MM.1S (cell line): ENCODE measurements at regions not wholly inside any gene's neighbourhood (a gene's known extent, or its start where the extent isn't known, plus 50 kb on each side); places are given as distances from the start of the nearest gene placed in this dataset.

Experiments used
- EZH2 ChIP-seq: fragments of 300-600 bp; sonication (generic); optimal IDR thresholded peaks from 2 replicates; pipeline ENCODE3; 2017; ENCODE audit warnings: low read depth, mild to moderate bottlenecking, antibody characterized with exemption, low read length, mixed read lengths
- EZH2phosphoT487 ChIP-seq: fragments of 300-600 bp; sonication (generic); IDR thresholded peaks from 2 replicates; pipeline ENCODE4 v1.6.1; 2018; ENCODE audit warnings: antibody characterized with exemption, low read length
- TF ChIP-seq, protein P1 (sequence below): fragments of 300-600 bp; sonication (generic); IDR thresholded peaks from 2 replicates; pipeline ENCODE4 v1.5.1; 2016; ENCODE audit warnings: antibody characterized with exemption, low read length, mixed read lengths

DNA sequence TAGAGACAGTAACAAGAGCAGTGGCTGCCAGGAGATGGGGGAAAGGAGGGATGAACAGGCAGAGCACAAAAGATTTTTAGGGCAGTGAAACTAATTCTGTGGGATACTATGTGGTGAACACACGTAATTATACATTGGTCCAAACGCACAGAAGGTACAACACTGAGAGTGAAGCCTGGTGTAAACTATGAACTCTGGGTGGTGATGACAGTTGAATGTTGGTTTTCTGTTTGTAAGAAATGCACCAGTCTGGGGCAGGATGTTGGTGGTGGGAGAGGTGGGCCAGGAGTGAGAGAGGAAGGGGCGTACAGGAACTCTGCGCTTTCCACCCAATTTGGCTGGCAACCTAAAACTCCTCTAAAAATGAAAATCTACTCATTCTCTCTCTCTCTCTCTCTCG, 50.2 kb upstream of the TIAM1 start:
- TF ChIP-seq, protein P1, sequence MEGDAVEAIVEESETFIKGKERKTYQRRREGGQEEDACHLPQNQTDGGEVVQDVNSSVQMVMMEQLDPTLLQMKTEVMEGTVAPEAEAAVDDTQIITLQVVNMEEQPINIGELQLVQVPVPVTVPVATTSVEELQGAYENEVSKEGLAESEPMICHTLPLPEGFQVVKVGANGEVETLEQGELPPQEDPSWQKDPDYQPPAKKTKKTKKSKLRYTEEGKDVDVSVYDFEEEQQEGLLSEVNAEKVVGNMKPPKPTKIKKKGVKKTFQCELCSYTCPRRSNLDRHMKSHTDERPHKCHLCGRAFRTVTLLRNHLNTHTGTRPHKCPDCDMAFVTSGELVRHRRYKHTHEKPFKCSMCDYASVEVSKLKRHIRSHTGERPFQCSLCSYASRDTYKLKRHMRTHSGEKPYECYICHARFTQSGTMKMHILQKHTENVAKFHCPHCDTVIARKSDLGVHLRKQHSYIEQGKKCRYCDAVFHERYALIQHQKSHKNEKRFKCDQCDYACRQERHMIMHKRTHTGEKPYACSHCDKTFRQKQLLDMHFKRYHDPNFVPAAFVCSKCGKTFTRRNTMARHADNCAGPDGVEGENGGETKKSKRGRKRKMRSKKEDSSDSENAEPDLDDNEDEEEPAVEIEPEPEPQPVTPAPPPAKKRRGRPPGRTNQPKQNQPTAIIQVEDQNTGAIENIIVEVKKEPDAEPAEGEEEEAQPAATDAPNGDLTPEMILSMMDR = no peak
- TF ChIP-seq EZH2 (no peak), EZH2phosphoT487 (no peak)
